SU-DHL-6 (cell line): ENCODE measurements at regions not wholly inside any gene's neighbourhood (a gene's known extent, or its start where the extent isn't known, plus 50 kb on each side); places are given as distances from the start of the nearest gene placed in this dataset.

Experiments used
- H2AFZ ChIP-seq: fragments of 200-600 bp; sonication (generic); 2 replicates; pipeline ENCODE4 v1.6.1; 2014; ENCODE audit warnings: low read depth, mild to moderate bottlenecking, moderate library complexity, mixed read lengths, antibody characterized with exemption, low read length; ENCODE audit not compliant: severe bottlenecking
- H3F3A ChIP-seq: fragments of 200-600 bp; shearing (Covaris generic); 2 replicates; pipeline ENCODE4 v1.6.0; 2016; ENCODE audit warnings: antibody characterized with exemption, mild to moderate bottlenecking; ENCODE audit not compliant: insufficient read depth
- H3K27ac ChIP-seq: fragments of 200-600 bp; sonication (generic); 2 replicates; pipeline ENCODE4 v1.5.1; 2016; ENCODE audit warnings: low read depth, mild to moderate bottlenecking, low read length, moderate library complexity, mixed read lengths
- H3K27me3 ChIP-seq: fragments of 200-600 bp; sonication (generic), shearing (Covaris generic); 2 replicates; pipeline ENCODE4 v1.6.0; 2014; ENCODE audit warnings: mild to moderate bottlenecking, low read length
- H3K36me3 ChIP-seq: fragments of 200-600 bp; sonication (generic); 2 replicates; pipeline ENCODE4 v1.6.1; 2014; ENCODE audit warnings: mild to moderate bottlenecking, low read length, mixed read lengths
- H3K4me2 ChIP-seq: fragments of 300-600, 200-600 bp; shearing (Covaris generic), sonication (generic); 2 replicates; pipeline ENCODE4 v1.6.0; 2014; ENCODE audit warnings: low read length, low read depth, mild to moderate bottlenecking; ENCODE audit not compliant: poor library complexity, severe bottlenecking
- H3K4me3 ChIP-seq: fragments of 200-600 bp; sonication (generic); 2 replicates; pipeline ENCODE4 v1.5.1; 2014; ENCODE audit warnings: antibody characterized with exemption, low read length, mild to moderate bottlenecking, mixed read lengths; ENCODE audit not compliant: insufficient read depth, poor library complexity, severe bottlenecking
- H3K79me2 ChIP-seq: fragments of 200-600 bp; sonication (generic); 2 replicates; pipeline ENCODE4 v1.6.1; 2014; ENCODE audit warnings: mild to moderate bottlenecking, low read length, moderate library complexity; ENCODE audit not compliant: insufficient read depth
- H3K9ac ChIP-seq: fragments of 200-600 bp; sonication (generic); 2 replicates; pipeline ENCODE4 v1.7.0; 2014; ENCODE audit warnings: mild to moderate bottlenecking, low read length
- H3K9me2 ChIP-seq: fragments of 200-600 bp; sonication (generic); replicated peaks from 2 replicates; pipeline ENCODE4 v1.6.1; 2014; ENCODE audit warnings: low read length; ENCODE audit not compliant: insufficient read depth
- H3K9me3 ChIP-seq: fragments of 200-600 bp; sonication (generic); 2 replicates; pipeline ENCODE4 v1.6.1; 2014; ENCODE audit warnings: low read length, mixed read lengths; ENCODE audit not compliant: insufficient read depth
- H4K20me1 ChIP-seq: fragments of 200-600 bp; sonication (generic); 2 replicates; pipeline ENCODE4 v1.6.1; 2014; ENCODE audit warnings: low read depth, mild to moderate bottlenecking, antibody characterized with exemption, low read length, moderate library complexity, mixed read lengths
- EZH2phosphoT487 ChIP-seq: fragments of 200-600 bp; sonication (generic), shearing (Covaris generic); conservative IDR thresholded peaks from 2 replicates; pipeline ENCODE4 v1.6.1; 2018; ENCODE audit warnings: mild to moderate bottlenecking, antibody characterized with exemption, low read length, moderate library complexity, mixed read lengths
- TF ChIP-seq, protein P1 (sequence below): fragments of 200-600 bp; sonication (generic); IDR thresholded peaks from one replicate; pipeline ENCODE4 v1.5.1; 2017; ENCODE audit warnings: antibody characterized with exemption, mild to moderate bottlenecking, low read length, moderate library complexity; ENCODE audit not compliant: insufficient read depth, poor library complexity, severe bottlenecking

DNA sequence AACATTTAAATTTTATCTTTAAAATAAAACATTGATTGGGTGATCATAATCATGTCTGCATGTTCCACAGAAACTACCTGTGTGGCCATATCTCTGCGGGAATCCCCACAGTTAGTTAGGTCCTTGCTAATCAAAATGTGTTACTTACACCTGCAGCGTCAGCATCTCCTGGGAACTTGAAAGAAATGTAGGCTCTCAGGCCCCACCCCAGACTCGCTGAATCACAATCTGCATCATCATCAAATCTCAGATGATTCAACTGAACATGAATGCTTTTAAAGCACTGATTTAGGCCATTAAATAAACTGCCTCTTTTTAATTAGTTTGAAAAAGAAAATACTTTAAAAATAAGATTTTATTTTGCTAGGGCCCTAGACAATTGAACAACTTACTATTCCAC, 577.8 kb downstream of the PYDC2 start:
- Histone ChIP-seq H3K27ac (no peak overlapping the region), H3K36me3 (no peaks in the 10 kb centered on the region), H3K9me2 (no peaks in the 10 kb centered on the region), H3K9ac (no peak overlapping the region), H3F3A (peaks cover 7% of the 10 kb centered on the region; the same call in 1 of the 2 replicates), H3K4me2 (peak overlapping the region; percentile 5), H3K79me2 (no peaks in the 10 kb centered on the region), H2AFZ (no peak overlapping the region), H3K27me3 (no peaks in the 10 kb centered on the region), H3K9me3 (no peaks in the 10 kb centered on the region), H3K4me3 (no peak overlapping the region), H4K20me1 (no peaks in the 10 kb centered on the region)
- TF ChIP-seq, protein P1, sequence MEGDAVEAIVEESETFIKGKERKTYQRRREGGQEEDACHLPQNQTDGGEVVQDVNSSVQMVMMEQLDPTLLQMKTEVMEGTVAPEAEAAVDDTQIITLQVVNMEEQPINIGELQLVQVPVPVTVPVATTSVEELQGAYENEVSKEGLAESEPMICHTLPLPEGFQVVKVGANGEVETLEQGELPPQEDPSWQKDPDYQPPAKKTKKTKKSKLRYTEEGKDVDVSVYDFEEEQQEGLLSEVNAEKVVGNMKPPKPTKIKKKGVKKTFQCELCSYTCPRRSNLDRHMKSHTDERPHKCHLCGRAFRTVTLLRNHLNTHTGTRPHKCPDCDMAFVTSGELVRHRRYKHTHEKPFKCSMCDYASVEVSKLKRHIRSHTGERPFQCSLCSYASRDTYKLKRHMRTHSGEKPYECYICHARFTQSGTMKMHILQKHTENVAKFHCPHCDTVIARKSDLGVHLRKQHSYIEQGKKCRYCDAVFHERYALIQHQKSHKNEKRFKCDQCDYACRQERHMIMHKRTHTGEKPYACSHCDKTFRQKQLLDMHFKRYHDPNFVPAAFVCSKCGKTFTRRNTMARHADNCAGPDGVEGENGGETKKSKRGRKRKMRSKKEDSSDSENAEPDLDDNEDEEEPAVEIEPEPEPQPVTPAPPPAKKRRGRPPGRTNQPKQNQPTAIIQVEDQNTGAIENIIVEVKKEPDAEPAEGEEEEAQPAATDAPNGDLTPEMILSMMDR = no peak
- TF ChIP-seq EZH2phosphoT487 = no peak

- Histone ChIP-seq H4K20me1 (no peaks in the 10 kb centered on the region), H3K4me3 (no peak overlapping the region), H2AFZ (peak overlapping the region; percentile 52), H3K36me3 (no peaks in the 10 kb centered on the region), H3K27ac (peak overlapping the region; percentile 4; the same call in 1 of the 2 replicates), H3K9me3 (no peaks in the 10 kb centered on the region), H3K4me2 (peak overlapping the region; percentile 5), H3K79me2 (no peaks in the 10 kb centered on the region), H3F3A (peaks cover 7% of the 10 kb centered on the region; the same call in 1 of the 2 replicates), H3K27me3 (no peaks in the 10 kb centered on the region), H3K9me2 (no peaks in the 10 kb centered on the region), H3K9ac (no peak overlapping the region)
- TF ChIP-seq, protein P1 = no peak
- no peak for TF ChIP-seq EZH2phosphoT487
Observed at GRCh38 chr3:192039593-192039992, 578.6 kb downstream of the PYDC2 start.

DNA sequence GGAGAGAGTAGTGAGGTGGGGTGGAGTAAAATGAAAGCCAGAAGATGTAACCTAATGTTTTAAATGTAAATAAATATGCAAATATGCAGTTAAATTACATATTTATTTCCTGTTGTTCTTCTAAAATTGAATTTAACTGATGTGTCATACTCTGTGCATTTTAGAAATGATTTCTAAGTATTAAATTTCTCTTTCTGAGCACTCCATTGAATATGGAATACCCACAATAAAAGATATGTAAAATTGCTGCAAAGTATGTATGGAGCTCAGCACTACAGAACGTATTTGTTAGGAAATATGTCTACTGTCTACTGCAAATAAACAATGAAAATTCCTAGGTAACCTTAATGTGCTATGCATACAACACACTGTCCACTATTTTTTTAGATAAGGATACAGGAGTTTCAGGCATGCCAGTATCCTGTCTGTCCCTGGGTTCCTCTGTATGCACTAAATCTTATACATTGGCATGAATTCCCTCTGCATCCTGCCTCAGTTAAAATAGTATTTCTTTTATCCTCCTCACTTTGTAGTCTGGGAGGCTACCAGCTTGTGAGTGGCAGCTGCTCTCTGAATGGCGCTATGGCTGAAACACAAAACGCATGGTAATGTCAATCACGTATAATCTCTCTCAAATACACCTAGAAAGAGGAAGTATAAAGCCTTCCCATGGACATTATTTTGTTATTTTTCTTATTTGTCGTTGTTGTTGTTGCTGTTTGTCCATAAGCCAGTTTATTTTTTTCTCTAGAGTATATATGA, 579.5 kb downstream of the PYDC2 start:
- TF ChIP-seq, protein P1 = no peak
- no peak for TF ChIP-seq EZH2phosphoT487
- Histone ChIP-seq H3K4me2 (no peak overlapping the region), H3F3A (peaks cover 7% of the 10 kb centered on the region; the same call in 1 of the 2 replicates), H3K79me2 (no peaks in the 10 kb centered on the region), H3K9me3 (no peaks in the 10 kb centered on the region), H3K27ac (no peak overlapping the region), H3K9ac (no peak overlapping the region), H3K9me2 (no peaks in the 10 kb centered on the region), H3K36me3 (no peaks in the 10 kb centered on the region), H3K27me3 (no peaks in the 10 kb centered on the region), H3K4me3 (no peak overlapping the region), H4K20me1 (no peaks in the 10 kb centered on the region), H2AFZ (no peak overlapping the region)
